Hematopoietic multipotent progenitor cell treated with erythropoietin and hydrocortisone succinate and interleukin-3 and kit ligand, for 6 days (in vitro differentiated cells): ENCODE measurements at regions not wholly inside any gene's neighbourhood (a gene's known extent, or its start where the extent isn't known, plus 50 kb on each side); places are given as distances from the start of the nearest gene placed in this dataset.
"Not testable (repeated sequence)": the region's sequence is repeated elsewhere in the genome, so short reads cannot be mapped to it uniquely, and the experiment has no call there.

Experiments used
- DNase-seq: peaks from one replicate; pipeline ENCODE4 v3.0.0-alpha.2; 2015

GRCh38 chr13:86584301-86584700 is 785.1 kb upstream of the SLITRK6 start:
- DNase-seq, result no peak

- no peak for DNase-seq
Observed at GRCh38 chr13:86585835-86586234, 786.6 kb upstream of the SLITRK6 start.

GRCh38 chr13:86591862-86592261 is 792.6 kb upstream of the SLITRK6 start:
- no peak for DNase-seq

- DNase-seq, result no peak
Observed at GRCh38 chr13:86601351-86601750, 802.1 kb upstream of the SLITRK6 start.

GRCh38 chr13:86606264-86606663 is 807.0 kb upstream of the SLITRK6 start:
- no peak for DNase-seq

- no peak for DNase-seq
Observed at GRCh38 chr13:86608701-86609100, 809.5 kb upstream of the SLITRK6 start.

- no peak for DNase-seq
Observed at GRCh38 chr13:86633346-86633745, 834.1 kb upstream of the SLITRK6 start.

GRCh38 chr13:86651171-86651570 is 852.0 kb upstream of the SLITRK6 start:
- not testable (repeated sequence) for DNase-seq

- DNase-seq, result no peak
Observed at GRCh38 chr13:86653009-86653408, 853.8 kb upstream of the SLITRK6 start.

GRCh38 chr13:86655561-86655960 is 856.3 kb upstream of the SLITRK6 start:
- DNase-seq, result no peak

- DNase-seq, result no peak
Observed at GRCh38 chr13:86660090-86660489, 860.9 kb upstream of the SLITRK6 start.

GRCh38 chr13:86665842-86666241 is 866.6 kb upstream of the SLITRK6 start:
- no peak for DNase-seq

- DNase-seq, result no peak
Observed at GRCh38 chr13:86673931-86674431, 874.8 kb upstream of the SLITRK6 start.

GRCh38 chr13:86681223-86681622 is 882.0 kb upstream of the SLITRK6 start:
- no peak for DNase-seq

- no peak for DNase-seq
Observed at GRCh38 chr13:86684402-86684801, 885.2 kb upstream of the SLITRK6 start.

- no peak for DNase-seq
Observed at GRCh38 chr13:86689911-86690310, 890.7 kb upstream of the SLITRK6 start.

- DNase-seq, result no peak
Observed at GRCh38 chr13:86692291-86692690, 893.1 kb upstream of the SLITRK6 start.

GRCh38 chr13:86710013-86710412 is 910.8 kb upstream of the SLITRK6 start:
- DNase-seq, result no peak

- DNase-seq, result no peak
Observed at GRCh38 chr13:86710896-86711295, 911.7 kb upstream of the SLITRK6 start.

- no peak for DNase-seq
Observed at GRCh38 chr13:86714495-86714894, 915.3 kb upstream of the SLITRK6 start.

GRCh38 chr13:86725105-86725504 is 925.9 kb upstream of the SLITRK6 start:
- DNase-seq, result no peak

GRCh38 chr13:86729206-86729605 is 930.0 kb upstream of the SLITRK6 start:
- DNase-seq, result no peak

- no peak for DNase-seq
Observed at GRCh38 chr13:86731987-86732386, 932.8 kb upstream of the SLITRK6 start.

GRCh38 chr13:86737334-86737932 is 933.7 kb upstream of the SLITRK5 start:
- DNase-seq, result no peak

- no peak for DNase-seq
Observed at GRCh38 chr13:86741762-86742285, 929.3 kb upstream of the SLITRK5 start.
